ENCODE measurements at regions not wholly inside any gene's neighbourhood (a gene's known extent, or its start where the extent isn't known, plus 50 kb on each side); places are given as distances from the start of the nearest gene placed in this dataset.

DNA sequence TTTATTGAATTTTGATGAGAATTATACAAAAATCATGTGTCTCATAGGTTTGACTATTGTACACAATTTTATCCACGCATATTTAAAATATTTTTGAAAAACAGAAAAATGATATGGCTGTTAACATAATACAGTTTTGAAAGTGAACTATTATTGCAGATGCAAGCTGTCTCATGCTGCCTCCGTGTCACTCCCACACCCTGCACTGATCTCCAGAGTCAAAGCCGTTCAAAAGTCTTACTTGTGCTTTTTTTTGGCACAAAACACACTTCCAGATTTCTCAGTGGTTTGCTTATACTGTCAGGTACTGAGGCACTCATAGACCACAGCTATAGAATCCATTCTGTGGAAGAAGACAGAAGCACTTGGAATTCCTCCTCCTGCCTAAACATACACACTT is 243.1 kb upstream of the ADARB2 start:
- no peaks in the 10 kb centered on the region for H3K27me3 ChIP-seq
- H3K4me3 ChIP-seq = no peak overlapping the region
- no peak overlapping the region for H3K27ac ChIP-seq
- H3K4me1 ChIP-seq = no peaks in the 10 kb centered on the region
- in situ Hi-C loops (cut with MboI; ENCODE audit: low pct_ligation_motif_present in 1 of 4, low pct_unique_long_range_greater_than_20kb in 1 of 4, low sequenced_read_pairs in 3 of 4) (no loop called here), intact Hi-C loops (cut with DNase I; ENCODE audit: low total_unique reads) (no loop called here)
- no peak for DNase-seq
- TF ChIP-seq, protein P1, sequence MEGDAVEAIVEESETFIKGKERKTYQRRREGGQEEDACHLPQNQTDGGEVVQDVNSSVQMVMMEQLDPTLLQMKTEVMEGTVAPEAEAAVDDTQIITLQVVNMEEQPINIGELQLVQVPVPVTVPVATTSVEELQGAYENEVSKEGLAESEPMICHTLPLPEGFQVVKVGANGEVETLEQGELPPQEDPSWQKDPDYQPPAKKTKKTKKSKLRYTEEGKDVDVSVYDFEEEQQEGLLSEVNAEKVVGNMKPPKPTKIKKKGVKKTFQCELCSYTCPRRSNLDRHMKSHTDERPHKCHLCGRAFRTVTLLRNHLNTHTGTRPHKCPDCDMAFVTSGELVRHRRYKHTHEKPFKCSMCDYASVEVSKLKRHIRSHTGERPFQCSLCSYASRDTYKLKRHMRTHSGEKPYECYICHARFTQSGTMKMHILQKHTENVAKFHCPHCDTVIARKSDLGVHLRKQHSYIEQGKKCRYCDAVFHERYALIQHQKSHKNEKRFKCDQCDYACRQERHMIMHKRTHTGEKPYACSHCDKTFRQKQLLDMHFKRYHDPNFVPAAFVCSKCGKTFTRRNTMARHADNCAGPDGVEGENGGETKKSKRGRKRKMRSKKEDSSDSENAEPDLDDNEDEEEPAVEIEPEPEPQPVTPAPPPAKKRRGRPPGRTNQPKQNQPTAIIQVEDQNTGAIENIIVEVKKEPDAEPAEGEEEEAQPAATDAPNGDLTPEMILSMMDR (IDR thresholded peaks at IDR 0.05) = no peak
- TF ChIP-seq EP300 (IDR thresholded peaks at IDR 0.05; ENCODE audit: low read depth) = no peak
- no peaks in the 10 kb centered on the region for H3K36me3 ChIP-seq
- WGBS, 2 donors (ENCODE audit: low coverage in 1 of 2) = 52 to 62% methylated on average over 3 of the region's 3 CpGs
- no peaks in the 10 kb centered on the region for H3K9me3 ChIP-seq

GRCh38 chr10:1978584-1978983 is 241.3 kb upstream of the ADARB2 start:
- WGBS, 2 donors (ENCODE audit: low coverage in 1 of 2) = 36% methylated on average over 3 of the region's 3 CpGs; no CpG with 5 or more reads in 1 of the 2 donors
- intact Hi-C loops (cut with DNase I; ENCODE audit: low total_unique reads) = no loop called here

DNA sequence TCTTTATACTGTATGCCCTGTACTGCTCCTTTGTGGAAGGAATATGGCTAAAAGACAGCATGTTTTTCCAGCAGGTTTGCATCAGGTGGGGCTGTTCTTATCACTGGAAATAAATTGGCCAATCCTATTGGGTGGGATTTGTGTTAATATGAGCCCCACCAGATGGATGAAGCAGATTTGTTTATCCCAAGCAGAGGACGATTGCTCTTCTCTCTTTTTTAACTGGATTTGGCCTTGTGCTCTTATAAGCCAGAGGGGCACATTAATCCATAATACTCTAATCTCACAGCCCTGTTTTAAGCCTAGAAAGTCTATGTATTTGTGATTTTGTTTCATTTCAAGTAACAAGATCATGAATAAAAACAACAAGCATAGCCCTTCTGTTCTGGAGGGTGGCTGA is 240.1 kb upstream of the ADARB2 start:
- no peak for DNase-seq
- Histone ChIP-seq H3K9me3 (no peaks in the 10 kb centered on the region), H3K36me3 (no peaks in the 10 kb centered on the region), H3K4me3 (no peak overlapping the region), H3K27ac (no peak overlapping the region), H3K4me1 (no peaks in the 10 kb centered on the region), H3K27me3 (no peaks in the 10 kb centered on the region)
- 55 to 60% methylated on average over 1 of the region's 1 CpG for WGBS, 2 donors (ENCODE audit: low coverage in 1 of 2)
- intact Hi-C loops (cut with DNase I; ENCODE audit: low total_unique reads) = no loop called here
- in situ Hi-C loops (cut with MboI; ENCODE audit: low pct_ligation_motif_present in 1 of 4, low pct_unique_long_range_greater_than_20kb in 1 of 4, low sequenced_read_pairs in 3 of 4) = no loop called here
- TF ChIP-seq POLR2A (IDR thresholded peaks at IDR 0.05) (no peak), EP300 (IDR thresholded peaks at IDR 0.05; ENCODE audit: low read depth) (no peak), POLR2AphosphoS5 (IDR thresholded peaks at IDR 0.05) (no peak)
- TF ChIP-seq, protein P1 (IDR thresholded peaks at IDR 0.05) = no peak

More at GRCh38 chr10:1978584-1978983, 241.3 kb upstream of the ADARB2 start:
- Histone ChIP-seq H3K27ac (no peak overlapping the region), H3K27me3 (no peaks in the 10 kb centered on the region), H3K36me3 (no peaks in the 10 kb centered on the region), H3K4me3 (no peak overlapping the region), H3K4me1 (no peaks in the 10 kb centered on the region), H3K9me3 (no peaks in the 10 kb centered on the region)
- TF ChIP-seq, protein P1 (IDR thresholded peaks at IDR 0.05) = no peak
- TF ChIP-seq POLR2AphosphoS5 (IDR thresholded peaks at IDR 0.05) (no peak), POLR2A (IDR thresholded peaks at IDR 0.05) (no peak), EP300 (IDR thresholded peaks at IDR 0.05; ENCODE audit: low read depth) (no peak)
- in situ Hi-C loops (cut with MboI; ENCODE audit: low pct_ligation_motif_present in 1 of 4, low pct_unique_long_range_greater_than_20kb in 1 of 4, low sequenced_read_pairs in 3 of 4) = no loop called here
- DNase-seq = no peak

DNA sequence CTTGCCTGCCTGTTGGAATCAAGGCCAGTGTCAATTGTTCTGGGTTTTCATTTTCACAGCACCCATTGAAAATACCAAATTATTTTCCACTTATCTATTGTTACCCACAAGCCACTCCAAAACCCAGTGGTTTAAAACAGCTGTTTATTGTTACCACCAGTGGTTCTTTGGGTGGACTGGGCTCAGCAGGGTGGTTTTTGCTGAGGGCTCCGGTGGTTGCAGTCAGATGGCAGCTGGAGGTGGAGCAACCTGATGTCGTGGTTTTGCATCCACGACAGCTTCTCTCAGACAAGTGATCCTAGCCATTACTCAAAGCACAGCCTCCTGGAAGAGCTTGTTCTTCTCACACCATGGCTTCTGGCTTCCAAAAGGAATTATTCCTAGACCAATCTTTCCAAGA is 235.1 kb upstream of the ADARB2 start:
- Histone ChIP-seq H3K27ac (no peak overlapping the region), H3K4me3 (no peak overlapping the region), H3K36me3 (no peaks in the 10 kb centered on the region), H3K27me3 (no peaks in the 10 kb centered on the region), H3K4me1 (no peaks in the 10 kb centered on the region), H3K9me3 (no peaks in the 10 kb centered on the region)
- TF ChIP-seq EP300 (IDR thresholded peaks at IDR 0.05; ENCODE audit: low read depth) = no peak
- TF ChIP-seq POLR2A (IDR thresholded peaks at IDR 0.05) = no peak
- TF ChIP-seq, protein P1 (IDR thresholded peaks at IDR 0.05) = no peak
- TF ChIP-seq POLR2AphosphoS5 (IDR thresholded peaks at IDR 0.05) = no peak
- in situ Hi-C loops (cut with MboI; ENCODE audit: low pct_ligation_motif_present in 1 of 4, low pct_unique_long_range_greater_than_20kb in 1 of 4, low sequenced_read_pairs in 3 of 4) = no loop called here
- no peak for DNase-seq
- WGBS, 2 donors (ENCODE audit: low coverage in 1 of 2) = 87 to 90% methylated on average over 2 to 3 of the region's 3 CpGs
- intact Hi-C loops (cut with DNase I; ENCODE audit: low total_unique reads) = no loop called here
